ENCODE measurements at regions not wholly inside any gene's neighbourhood (a gene's known extent, or its start where the extent isn't known, plus 50 kb on each side); places are given as distances from the start of the nearest gene placed in this dataset.
A peak's percentile ranks its signal among the peaks of the same experiment; 100 is the strongest.

- DNase-seq, result no peak
Observed at GRCh38 chr2:59899692-59900091, 653.8 kb downstream of the BCL11A start.

GRCh38 chr2:59896499-59897245, 656.8 kb downstream of the BCL11A start:
- no peak for DNase-seq

GRCh38 chr2:59893612-59894011, 659.8 kb downstream of the BCL11A start:
- DNase-seq, result no peak

DNA sequence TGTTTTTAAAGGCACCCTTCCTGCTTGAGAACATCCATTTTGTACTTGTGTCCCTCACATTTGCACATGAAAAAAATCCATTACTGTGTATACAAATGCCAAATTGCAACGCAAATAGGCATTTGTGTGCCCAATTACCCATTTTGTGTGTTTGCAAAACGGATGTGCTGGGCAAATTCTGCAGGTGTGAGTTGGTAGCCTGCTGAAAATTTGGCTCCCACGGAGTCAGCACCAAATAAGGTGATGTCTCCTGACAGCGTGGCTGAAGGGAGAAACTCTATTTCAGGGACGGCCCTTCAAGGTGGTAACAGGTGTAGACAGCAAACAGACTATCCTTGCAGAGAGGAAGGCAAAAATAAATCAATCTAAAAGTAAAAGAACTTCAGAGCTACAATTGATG, 661.1 kb downstream of the BCL11A start:
- DNase-seq, result no peak

DNA sequence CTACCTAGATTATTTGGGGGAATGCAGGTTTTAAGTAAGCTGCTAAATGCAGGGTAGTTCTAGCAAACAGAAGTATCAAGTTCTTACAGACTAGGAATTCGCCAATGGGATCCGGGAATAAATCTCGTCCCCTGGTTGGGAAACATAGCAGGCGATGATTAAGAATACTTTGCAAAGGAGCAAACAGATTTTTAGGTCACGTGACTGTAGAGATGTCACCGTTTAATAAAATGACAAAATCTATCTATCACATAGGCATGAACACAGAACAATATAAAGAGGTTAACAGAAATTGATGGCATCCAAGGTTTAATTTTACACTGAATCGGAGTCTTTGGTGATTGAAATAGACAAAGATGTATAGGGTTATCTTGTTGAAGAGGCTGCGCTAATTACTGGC, 664.1 kb downstream of the BCL11A start:
- DNase-seq, result no peak

DNA sequence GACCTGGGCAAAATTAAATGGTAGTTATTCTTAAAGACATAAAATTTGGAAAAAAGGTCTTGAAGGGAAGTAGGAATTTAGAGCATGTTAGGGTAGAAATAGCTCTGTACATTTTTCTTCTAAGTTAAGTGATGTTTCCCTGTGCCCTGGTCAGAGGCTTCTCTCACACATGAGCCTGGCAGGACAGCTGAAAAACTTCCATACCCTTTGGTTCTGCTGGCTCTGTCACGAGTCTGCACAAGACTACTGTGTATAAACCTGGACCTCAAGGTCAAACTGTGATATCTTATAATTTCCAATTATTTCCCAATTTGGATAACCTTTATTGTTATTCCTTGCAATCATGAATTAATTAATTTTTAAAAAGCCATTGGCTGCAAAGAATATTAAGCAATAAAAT, 664.7 kb downstream of the BCL11A start:
- no peak for DNase-seq

DNA sequence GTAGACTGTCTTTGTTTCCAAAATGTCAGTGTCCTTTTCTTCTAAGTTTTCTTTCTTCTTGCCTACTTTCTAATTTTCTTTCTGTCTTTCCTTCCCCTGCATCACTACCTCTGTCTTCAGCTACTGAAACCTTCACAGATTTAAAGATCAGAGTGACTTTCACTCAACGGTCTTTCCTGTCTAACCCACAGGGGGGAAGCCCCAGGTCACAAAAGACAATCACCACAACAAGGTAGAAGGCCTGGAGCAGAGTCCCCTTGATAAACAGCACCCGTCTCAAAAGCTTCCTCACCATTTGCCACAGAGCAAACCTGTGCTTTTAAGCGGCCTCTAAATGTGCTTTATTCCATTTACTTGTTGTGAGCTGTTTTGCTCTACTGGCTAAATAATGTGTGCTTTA, 665.4 kb downstream of the BCL11A start:
- DNase-seq, result peak; percentile 55

DNA sequence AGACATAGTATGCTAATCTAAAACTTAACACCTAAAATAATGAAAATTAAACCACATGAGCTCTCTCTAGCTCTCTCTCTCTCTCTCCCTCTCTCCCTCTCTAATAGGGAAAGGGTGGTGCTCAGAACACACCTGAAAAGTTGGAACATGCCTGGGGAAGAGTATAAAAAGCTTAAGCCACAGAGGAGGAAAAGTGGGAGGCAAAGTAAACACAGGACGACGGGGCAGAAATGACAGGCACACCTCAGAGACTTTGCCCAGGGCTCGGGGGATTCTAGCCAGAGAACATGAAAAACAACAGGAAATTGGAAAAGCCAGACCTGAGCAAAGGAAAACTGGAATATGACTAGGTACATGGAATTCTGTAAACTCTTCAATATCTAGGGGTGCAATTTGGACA, 666.1 kb downstream of the BCL11A start:
- no peak for DNase-seq

DNA sequence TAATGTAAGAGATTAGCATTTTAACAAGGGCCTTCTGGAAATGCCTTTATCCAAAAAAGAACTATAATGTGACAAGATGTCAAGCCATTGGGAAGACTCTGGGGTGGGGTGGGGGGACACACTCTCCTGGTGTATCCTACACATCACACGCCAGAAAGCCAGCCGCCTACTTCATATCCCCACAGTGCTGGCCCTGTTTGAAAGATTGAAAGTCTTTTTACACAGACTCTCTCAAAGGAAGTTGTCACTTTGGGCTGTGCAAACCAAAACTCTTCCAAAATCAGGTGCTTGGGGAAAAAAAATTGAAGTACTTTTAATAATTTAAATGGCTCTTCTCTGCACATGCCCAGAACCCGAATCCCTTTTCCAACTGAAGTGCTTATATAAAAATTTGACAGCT, 666.7 kb downstream of the BCL11A start:
- peak; percentile 15 for DNase-seq

- peak; percentile 37 for DNase-seq
Observed at GRCh38 chr2:59885541-59885940, 667.9 kb downstream of the BCL11A start.

GRCh38 chr2:59884166-59884565, 669.3 kb downstream of the BCL11A start:
- DNase-seq, result no peak

DNA sequence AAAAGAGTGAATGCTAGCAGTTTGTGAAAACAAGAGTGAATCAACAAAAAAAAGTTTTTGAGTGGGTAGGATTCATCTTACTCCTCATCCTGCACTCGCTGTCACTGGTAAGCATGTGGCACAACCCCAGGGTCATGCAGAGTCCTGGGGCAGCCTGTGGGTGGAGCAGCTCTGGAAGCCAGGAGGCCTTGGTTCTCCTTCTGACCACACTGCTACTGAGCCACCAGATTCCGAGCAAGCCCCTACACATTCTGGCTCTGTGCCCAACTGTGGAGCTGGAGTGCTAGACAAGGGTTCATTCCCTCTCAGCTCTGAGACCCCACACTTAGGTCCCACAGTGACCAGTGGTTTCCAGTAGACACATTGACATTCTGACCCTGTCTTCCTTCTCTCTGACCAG, 670.6 kb downstream of the BCL11A start:
- DNase-seq, result no peak

- no peak for DNase-seq
Observed at GRCh38 chr2:59882279-59882678, 671.2 kb downstream of the BCL11A start.

DNA sequence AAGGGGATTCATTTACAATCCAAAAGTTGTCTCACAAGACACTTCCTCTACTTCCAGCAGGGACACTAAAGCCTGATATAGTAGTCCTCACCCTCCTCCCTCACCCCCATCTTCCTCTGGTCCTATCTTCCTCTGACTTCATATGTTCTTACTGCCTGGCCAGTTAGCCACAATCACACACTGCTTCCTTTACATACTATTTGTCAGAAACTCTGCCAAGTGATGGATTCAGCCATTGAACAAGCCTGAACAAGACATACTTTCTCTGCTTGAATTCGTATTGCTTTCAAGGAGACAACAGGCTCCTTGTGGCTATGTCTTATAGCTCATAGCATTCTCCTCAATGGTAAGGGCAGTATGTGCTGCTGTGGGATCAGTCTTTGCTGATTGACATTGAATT, 672.2 kb downstream of the BCL11A start:
- no peak for DNase-seq

GRCh38 chr2:59879700-59880131, 673.7 kb downstream of the BCL11A start:
- no peak for DNase-seq

- DNase-seq, result no peak
Observed at GRCh38 chr2:59875836-59876235, 677.6 kb downstream of the BCL11A start.

- no peak for DNase-seq
Observed at GRCh38 chr2:59874971-59875755, 678.3 kb downstream of the BCL11A start.

GRCh38 chr2:59874361-59874760, 679.1 kb downstream of the BCL11A start:
- DNase-seq, result no peak

GRCh38 chr2:59871830-59872229, 681.6 kb downstream of the BCL11A start:
- no peak for DNase-seq

GRCh38 chr2:59868981-59869380, 684.5 kb downstream of the BCL11A start:
- DNase-seq, result no peak

GRCh38 chr2:59866436-59866835, 687.0 kb downstream of the BCL11A start:
- no peak for DNase-seq

DNA sequence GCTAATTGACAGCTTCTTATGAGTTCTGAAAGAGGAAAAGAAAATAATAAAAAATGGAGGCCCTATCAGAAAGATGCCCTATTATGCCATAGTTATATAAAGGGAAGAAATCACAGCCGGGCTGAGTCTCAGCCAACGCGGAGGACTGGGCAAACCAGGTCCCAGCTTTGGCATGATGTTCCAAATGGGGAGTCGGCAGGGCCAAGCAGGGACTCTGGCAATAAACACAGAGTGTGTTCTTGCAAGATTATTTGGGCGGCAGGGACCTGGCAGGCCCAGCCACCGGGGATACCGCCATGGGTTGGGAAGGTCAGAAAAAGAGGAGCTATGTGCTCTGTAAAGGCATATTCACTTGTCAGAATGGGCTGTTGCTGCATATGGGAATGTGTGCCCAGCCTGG, 694.9 kb downstream of the BCL11A start:
- no peak for DNase-seq

GRCh38 chr2:59857109-59857508, 696.3 kb downstream of the BCL11A start:
- DNase-seq, result no peak

DNA sequence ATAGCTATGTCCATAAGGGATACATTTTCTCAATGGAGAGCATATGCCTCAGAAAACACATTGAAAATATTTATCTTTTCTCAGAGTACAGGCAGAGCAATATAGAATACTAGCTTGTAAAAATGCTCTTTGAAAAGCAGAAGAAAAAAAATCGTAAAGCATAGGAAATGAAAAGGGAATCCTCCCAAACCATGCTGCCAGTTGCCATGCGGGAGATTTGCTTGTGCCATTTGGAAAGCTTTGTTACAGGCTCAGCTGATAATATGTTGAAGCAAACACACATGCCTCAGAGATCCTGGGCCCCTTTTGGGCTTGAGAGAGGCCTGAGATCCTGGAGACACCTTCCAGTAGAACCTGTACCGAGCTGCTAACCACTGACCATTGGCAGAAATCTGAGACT, 697.1 kb downstream of the BCL11A start:
- DNase-seq, result no peak

Measured in CD4-positive, alpha-beta T cell treated with Interleukin-17A for 4 hours (primary cell).